ENCODE measurements at regions not wholly inside any gene's neighbourhood (a gene's known extent, or its start where the extent isn't known, plus 50 kb on each side); places are given as distances from the start of the nearest gene placed in this dataset.

DNA sequence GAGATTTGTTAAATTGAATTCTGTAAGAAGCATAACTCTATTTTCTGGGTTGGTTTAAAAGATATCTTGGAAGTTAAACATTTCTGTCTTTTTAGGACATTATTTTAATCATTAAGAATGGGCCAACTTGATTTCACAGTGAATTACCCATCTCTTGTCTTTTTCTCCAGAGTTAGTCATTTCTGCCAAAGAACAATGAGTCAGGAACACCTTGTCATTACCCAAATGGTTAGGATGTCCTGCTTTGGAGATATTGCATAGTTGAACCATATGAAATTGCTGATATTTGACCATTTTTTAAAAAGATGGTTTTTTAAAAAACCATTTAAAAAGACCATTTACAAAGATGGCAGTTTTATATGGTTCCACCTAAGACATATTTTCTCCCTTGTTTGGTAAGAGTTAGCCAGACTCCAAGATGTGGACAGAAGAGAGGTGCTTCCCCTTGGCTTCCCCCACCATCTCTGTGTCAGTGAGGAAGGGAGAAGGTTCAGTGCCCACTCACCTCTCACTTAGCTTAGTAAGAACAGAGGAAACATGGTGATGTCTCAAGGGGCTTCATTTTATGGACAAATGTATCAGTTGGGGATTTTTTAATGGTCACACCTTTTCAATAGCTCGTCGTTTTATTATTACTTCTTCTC lies 103.0 kb downstream of the PCSK1 start:
- TF ChIP-seq CEBPB (IDR thresholded peaks at IDR 0.05) (no peak), HEYL (CRISPR knock-in tag; IDR thresholded peaks at IDR 0.05) (no peak), SMC3 (IDR thresholded peaks at IDR 0.05) (no peak), ZSCAN20 (CRISPR knock-in tag; IDR thresholded peaks at IDR 0.05) (no peak), POLR2A (IDR thresholded peaks at IDR 0.05; ENCODE audit: low read length) (no peak), CBX8 (IDR thresholded peaks at IDR 0.05) (no peak), MAZ (IDR thresholded peaks at IDR 0.05; ENCODE audit: borderline replicate concordance, low read depth, low read length) (no peak), NFE2L2 (conservative IDR thresholded peaks at IDR 0.05; ENCODE audit: low read length) (no peak), MAFK (IDR thresholded peaks at IDR 0.05; ENCODE audit: partially characterized antibody) (no peak)
- TF ChIP-seq, protein P1, sequence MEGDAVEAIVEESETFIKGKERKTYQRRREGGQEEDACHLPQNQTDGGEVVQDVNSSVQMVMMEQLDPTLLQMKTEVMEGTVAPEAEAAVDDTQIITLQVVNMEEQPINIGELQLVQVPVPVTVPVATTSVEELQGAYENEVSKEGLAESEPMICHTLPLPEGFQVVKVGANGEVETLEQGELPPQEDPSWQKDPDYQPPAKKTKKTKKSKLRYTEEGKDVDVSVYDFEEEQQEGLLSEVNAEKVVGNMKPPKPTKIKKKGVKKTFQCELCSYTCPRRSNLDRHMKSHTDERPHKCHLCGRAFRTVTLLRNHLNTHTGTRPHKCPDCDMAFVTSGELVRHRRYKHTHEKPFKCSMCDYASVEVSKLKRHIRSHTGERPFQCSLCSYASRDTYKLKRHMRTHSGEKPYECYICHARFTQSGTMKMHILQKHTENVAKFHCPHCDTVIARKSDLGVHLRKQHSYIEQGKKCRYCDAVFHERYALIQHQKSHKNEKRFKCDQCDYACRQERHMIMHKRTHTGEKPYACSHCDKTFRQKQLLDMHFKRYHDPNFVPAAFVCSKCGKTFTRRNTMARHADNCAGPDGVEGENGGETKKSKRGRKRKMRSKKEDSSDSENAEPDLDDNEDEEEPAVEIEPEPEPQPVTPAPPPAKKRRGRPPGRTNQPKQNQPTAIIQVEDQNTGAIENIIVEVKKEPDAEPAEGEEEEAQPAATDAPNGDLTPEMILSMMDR (IDR thresholded peaks at IDR 0.05) = no peak
- TF ChIP-seq, protein P2, sequence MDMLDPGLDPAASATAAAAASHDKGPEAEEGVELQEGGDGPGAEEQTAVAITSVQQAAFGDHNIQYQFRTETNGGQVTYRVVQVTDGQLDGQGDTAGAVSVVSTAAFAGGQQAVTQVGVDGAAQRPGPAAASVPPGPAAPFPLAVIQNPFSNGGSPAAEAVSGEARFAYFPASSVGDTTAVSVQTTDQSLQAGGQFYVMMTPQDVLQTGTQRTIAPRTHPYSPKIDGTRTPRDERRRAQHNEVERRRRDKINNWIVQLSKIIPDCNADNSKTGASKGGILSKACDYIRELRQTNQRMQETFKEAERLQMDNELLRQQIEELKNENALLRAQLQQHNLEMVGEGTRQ (IDR thresholded peaks at IDR 0.05) = no peak

All from A549 (cell line).